ENCODE measurements at regions not wholly inside any gene's neighbourhood (a gene's known extent, or its start where the extent isn't known, plus 50 kb on each side); places are given as distances from the start of the nearest gene placed in this dataset.

- TF ChIP-seq, protein P1, sequence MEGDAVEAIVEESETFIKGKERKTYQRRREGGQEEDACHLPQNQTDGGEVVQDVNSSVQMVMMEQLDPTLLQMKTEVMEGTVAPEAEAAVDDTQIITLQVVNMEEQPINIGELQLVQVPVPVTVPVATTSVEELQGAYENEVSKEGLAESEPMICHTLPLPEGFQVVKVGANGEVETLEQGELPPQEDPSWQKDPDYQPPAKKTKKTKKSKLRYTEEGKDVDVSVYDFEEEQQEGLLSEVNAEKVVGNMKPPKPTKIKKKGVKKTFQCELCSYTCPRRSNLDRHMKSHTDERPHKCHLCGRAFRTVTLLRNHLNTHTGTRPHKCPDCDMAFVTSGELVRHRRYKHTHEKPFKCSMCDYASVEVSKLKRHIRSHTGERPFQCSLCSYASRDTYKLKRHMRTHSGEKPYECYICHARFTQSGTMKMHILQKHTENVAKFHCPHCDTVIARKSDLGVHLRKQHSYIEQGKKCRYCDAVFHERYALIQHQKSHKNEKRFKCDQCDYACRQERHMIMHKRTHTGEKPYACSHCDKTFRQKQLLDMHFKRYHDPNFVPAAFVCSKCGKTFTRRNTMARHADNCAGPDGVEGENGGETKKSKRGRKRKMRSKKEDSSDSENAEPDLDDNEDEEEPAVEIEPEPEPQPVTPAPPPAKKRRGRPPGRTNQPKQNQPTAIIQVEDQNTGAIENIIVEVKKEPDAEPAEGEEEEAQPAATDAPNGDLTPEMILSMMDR (IDR thresholded peaks at IDR 0.05; ENCODE audit: poor library complexity, severe bottlenecking) = no peak
- TF ChIP-seq EZH2 (IDR thresholded peaks at IDR 0.05; ENCODE audit: borderline replicate concordance, insufficient read depth, low read length, poor library complexity, severe bottlenecking) (no peak), MXI1 (conservative IDR thresholded peaks at IDR 0.05; ENCODE audit: poor library complexity, severe bottlenecking) (no peak), REST (IDR thresholded peaks at IDR 0.05; ENCODE audit: borderline replicate concordance) (no peak), POLR2AphosphoS5 (IDR thresholded peaks at IDR 0.05) (no peak), EP300 (conservative IDR thresholded peaks at IDR 0.05; ENCODE audit: poor library complexity, severe bottlenecking) (peak; percentile 15)
Observed at GRCh38 chr12:5226581-5226980, 182.9 kb downstream of the KCNA5 start.
